Neural crest cell (in vitro differentiated cells): ENCODE measurements at regions not wholly inside any gene's neighbourhood (a gene's known extent, or its start where the extent isn't known, plus 50 kb on each side); places are given as distances from the start of the nearest gene placed in this dataset.

Experiments
- DNase-seq: peaks from one replicate; pipeline ENCODE4 v3.0.0; 2021; ENCODE audit warnings: low read depth, mixed read lengths, low spot score
- H3K27ac Mint-ChIP-seq: one replicate; pipeline ENCODE4 v1.8.0; 2021; ENCODE audit warnings: mild to moderate bottlenecking, mixed read lengths; ENCODE audit not compliant: unreplicated experiment
- H3K27me3 Mint-ChIP-seq: 2 replicates; pipeline ENCODE4 v1.8.0; 2021; ENCODE audit warnings: low read depth, mild to moderate bottlenecking, mixed read lengths
- H3K36me3 Mint-ChIP-seq: 2 replicates; pipeline ENCODE4 v1.8.0; 2021; ENCODE audit warnings: low read depth, mild to moderate bottlenecking, mixed read lengths
- H3K4me1 Mint-ChIP-seq: 2 replicates; pipeline ENCODE4 v1.8.0; 2021; ENCODE audit warnings: mixed read lengths
- H3K4me3 Mint-ChIP-seq: one replicate; pipeline ENCODE4 v1.8.0; 2021; ENCODE audit warnings: mild to moderate bottlenecking, mixed read lengths
- H3K9me3 Mint-ChIP-seq: 2 replicates; pipeline ENCODE4 v1.8.0; 2021; ENCODE audit warnings: mixed read lengths
- TF ChIP-seq, protein P1 (sequence below): fragments of 200-600 bp; sonication (generic); conservative IDR thresholded peaks from 2 replicates; pipeline ENCODE4 v1.5.0; 2021; ENCODE audit warnings: antibody characterized with exemption, mild to moderate bottlenecking

DNA sequence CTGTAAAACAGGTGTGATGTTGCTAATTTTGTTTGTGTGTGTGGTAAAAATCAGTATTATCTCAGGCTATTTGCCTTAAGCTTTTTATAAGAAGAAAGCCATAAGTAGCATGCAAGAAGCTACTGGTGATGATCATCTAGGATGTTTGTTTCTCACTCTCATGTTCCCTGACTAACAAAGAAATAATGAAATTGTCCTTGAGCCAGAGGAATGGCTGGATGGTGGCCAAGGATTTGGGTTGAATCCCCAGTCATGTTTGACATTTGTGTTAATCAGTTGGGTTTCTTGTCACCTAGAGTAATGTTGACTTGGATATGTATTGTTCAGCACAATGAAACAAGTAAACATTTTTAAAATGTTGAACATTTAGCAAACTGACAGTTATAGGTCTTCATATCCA lies 496.8 kb upstream of the ZEB2 start:
- Mint-ChIP-seq H3K27me3 (no peaks in the 10 kb centered on the region), H3K27ac (no peak overlapping the region), H3K9me3 (peaks cover 3% of the 10 kb centered on the region), H3K36me3 (no peaks in the 10 kb centered on the region), H3K4me3 (no peak overlapping the region), H3K4me1 (peaks cover 23% of the 10 kb centered on the region)
- TF ChIP-seq, protein P1, sequence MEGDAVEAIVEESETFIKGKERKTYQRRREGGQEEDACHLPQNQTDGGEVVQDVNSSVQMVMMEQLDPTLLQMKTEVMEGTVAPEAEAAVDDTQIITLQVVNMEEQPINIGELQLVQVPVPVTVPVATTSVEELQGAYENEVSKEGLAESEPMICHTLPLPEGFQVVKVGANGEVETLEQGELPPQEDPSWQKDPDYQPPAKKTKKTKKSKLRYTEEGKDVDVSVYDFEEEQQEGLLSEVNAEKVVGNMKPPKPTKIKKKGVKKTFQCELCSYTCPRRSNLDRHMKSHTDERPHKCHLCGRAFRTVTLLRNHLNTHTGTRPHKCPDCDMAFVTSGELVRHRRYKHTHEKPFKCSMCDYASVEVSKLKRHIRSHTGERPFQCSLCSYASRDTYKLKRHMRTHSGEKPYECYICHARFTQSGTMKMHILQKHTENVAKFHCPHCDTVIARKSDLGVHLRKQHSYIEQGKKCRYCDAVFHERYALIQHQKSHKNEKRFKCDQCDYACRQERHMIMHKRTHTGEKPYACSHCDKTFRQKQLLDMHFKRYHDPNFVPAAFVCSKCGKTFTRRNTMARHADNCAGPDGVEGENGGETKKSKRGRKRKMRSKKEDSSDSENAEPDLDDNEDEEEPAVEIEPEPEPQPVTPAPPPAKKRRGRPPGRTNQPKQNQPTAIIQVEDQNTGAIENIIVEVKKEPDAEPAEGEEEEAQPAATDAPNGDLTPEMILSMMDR, result no peak
- DNase-seq, result no peak

GRCh38 chr2:145015561-145015960 lies 495.6 kb upstream of the ZEB2 start:
- peaks cover 21% of the 10 kb centered on the region for H3K4me1 Mint-ChIP-seq
- DNase-seq, result no peak
- TF ChIP-seq, protein P1, result no peak
- H3K9me3 Mint-ChIP-seq, result peaks cover 3% of the 10 kb centered on the region
- no peak overlapping the region for H3K4me3 Mint-ChIP-seq
- H3K27me3 Mint-ChIP-seq, result no peaks in the 10 kb centered on the region
- no peaks in the 10 kb centered on the region for H3K36me3 Mint-ChIP-seq
- H3K27ac Mint-ChIP-seq, result no peak overlapping the region

DNA sequence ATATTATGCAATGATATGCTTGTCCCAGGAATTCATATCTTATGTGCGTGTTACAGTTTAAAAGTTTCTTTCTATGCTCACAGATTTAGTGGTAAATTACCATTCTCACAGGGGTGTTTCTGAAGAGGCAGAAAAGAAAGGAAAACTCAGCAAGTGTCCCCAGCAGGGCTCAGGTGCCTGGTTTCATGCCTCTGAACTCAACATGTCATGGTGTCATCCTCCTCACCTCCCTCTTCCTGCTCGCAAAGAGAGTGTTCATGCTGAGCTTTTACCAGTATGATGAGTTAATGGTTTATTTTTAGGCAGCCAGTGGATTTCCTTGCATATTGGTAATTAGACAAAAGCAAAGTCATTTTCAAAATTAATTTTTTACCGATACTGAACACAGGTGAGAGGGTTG lies 492.9 kb upstream of the ZEB2 start:
- no peaks in the 10 kb centered on the region for H3K27me3 Mint-ChIP-seq
- peaks cover 3% of the 10 kb centered on the region for H3K9me3 Mint-ChIP-seq
- no peaks in the 10 kb centered on the region for H3K36me3 Mint-ChIP-seq
- no peak overlapping the region for H3K4me3 Mint-ChIP-seq
- H3K27ac Mint-ChIP-seq, result no peak overlapping the region
- TF ChIP-seq, protein P1, result no peak
- H3K4me1 Mint-ChIP-seq, result peaks cover 21% of the 10 kb centered on the region
- DNase-seq, result no peak

GRCh38 chr2:145012214-145012670 lies 492.3 kb upstream of the ZEB2 start:
- DNase-seq, result no peak
- H3K27ac Mint-ChIP-seq, result no peak overlapping the region
- H3K27me3 Mint-ChIP-seq, result no peaks in the 10 kb centered on the region
- no peak overlapping the region for H3K4me3 Mint-ChIP-seq
- no peaks in the 10 kb centered on the region for H3K36me3 Mint-ChIP-seq
- peaks cover 21% of the 10 kb centered on the region for H3K4me1 Mint-ChIP-seq
- H3K9me3 Mint-ChIP-seq, result peaks cover 3% of the 10 kb centered on the region
- TF ChIP-seq, protein P1, result no peak

- no peak for DNase-seq
- Mint-ChIP-seq H3K4me3 (no peak overlapping the region), H3K36me3 (no peaks in the 10 kb centered on the region), H3K9me3 (no peaks in the 10 kb centered on the region), H3K4me1 (peaks cover 17% of the 10 kb centered on the region), H3K27me3 (no peaks in the 10 kb centered on the region), H3K27ac (no peak overlapping the region)
- TF ChIP-seq, protein P1, result no peak
These were observed 490.7 kb upstream of the ZEB2 start for GRCh38 chr2:145010635-145011034.

GRCh38 chr2:145007960-145008263 lies 488.0 kb upstream of the ZEB2 start:
- TF ChIP-seq, protein P1, result no peak
- H3K36me3 Mint-ChIP-seq, result no peaks in the 10 kb centered on the region
- DNase-seq, result no peak
- H3K4me3 Mint-ChIP-seq, result no peak overlapping the region
- no peak overlapping the region for H3K27ac Mint-ChIP-seq
- H3K27me3 Mint-ChIP-seq, result no peaks in the 10 kb centered on the region
- peaks cover 10% of the 10 kb centered on the region for H3K4me1 Mint-ChIP-seq
- peaks cover 1% of the 10 kb centered on the region for H3K9me3 Mint-ChIP-seq
